ENCODE measurements at regions not wholly inside any gene's neighbourhood (a gene's known extent, or its start where the extent isn't known, plus 50 kb on each side); places are given as distances from the start of the nearest gene placed in this dataset.

DNA sequence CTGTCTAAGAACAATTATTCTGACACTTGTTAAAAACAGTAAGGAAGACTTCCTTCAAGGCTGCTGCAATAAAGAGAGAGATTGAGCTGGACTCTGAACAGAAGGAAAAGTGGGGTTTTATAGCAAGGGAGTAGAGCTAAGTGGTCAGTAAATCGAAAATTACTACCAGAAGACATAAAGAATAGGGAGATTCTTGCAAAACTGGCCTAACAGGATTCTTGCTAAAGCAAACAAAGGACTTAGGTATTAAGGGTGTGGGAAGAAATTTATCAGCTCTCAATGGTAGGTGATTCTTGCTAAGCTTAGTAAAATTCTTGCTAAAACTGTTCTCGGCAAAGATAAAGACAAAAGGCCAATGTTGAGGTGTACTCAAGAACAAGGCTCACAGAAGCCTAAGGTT lies 300.5 kb downstream of the SLCO4C1 start:
- TF ChIP-seq, protein P1, sequence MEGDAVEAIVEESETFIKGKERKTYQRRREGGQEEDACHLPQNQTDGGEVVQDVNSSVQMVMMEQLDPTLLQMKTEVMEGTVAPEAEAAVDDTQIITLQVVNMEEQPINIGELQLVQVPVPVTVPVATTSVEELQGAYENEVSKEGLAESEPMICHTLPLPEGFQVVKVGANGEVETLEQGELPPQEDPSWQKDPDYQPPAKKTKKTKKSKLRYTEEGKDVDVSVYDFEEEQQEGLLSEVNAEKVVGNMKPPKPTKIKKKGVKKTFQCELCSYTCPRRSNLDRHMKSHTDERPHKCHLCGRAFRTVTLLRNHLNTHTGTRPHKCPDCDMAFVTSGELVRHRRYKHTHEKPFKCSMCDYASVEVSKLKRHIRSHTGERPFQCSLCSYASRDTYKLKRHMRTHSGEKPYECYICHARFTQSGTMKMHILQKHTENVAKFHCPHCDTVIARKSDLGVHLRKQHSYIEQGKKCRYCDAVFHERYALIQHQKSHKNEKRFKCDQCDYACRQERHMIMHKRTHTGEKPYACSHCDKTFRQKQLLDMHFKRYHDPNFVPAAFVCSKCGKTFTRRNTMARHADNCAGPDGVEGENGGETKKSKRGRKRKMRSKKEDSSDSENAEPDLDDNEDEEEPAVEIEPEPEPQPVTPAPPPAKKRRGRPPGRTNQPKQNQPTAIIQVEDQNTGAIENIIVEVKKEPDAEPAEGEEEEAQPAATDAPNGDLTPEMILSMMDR (conservative IDR thresholded peaks at IDR 0.05; ENCODE audit: low read length): no peak
- TF ChIP-seq EZH2phosphoT487 (IDR thresholded peaks at IDR 0.05; ENCODE audit: borderline replicate concordance): no peak
